NCI-H1694 (cell line): ENCODE measurements at regions not wholly inside any gene's neighbourhood (a gene's known extent, or its start where the extent isn't known, plus 50 kb on each side); places are given as distances from the start of the nearest gene placed in this dataset.
"Not testable (repeated sequence)": the region's sequence is repeated elsewhere in the genome, so short reads cannot be mapped to it uniquely, and the experiment has no call there.

Source experiments
- DNase-seq: peaks from one replicate; lab custom pipeline; 2025; lab: John Stamatoyannopoulos, UW

GRCh38 chr7:118418433-118418832 is 193.9 kb downstream of the ANKRD7 start:
- DNase-seq: no peak

GRCh38 chr7:118420888-118421287 is 196.4 kb downstream of the ANKRD7 start:
- DNase-seq: no peak

- no peak for DNase-seq
Measured at GRCh38 chr7:118429141-118429540, 204.6 kb downstream of the ANKRD7 start.

GRCh38 chr7:118436663-118437062 is 212.2 kb downstream of the ANKRD7 start:
- no peak for DNase-seq

- DNase-seq: not testable (repeated sequence)
Measured at GRCh38 chr7:118449030-118449429, 224.5 kb downstream of the ANKRD7 start.

GRCh38 chr7:118449797-118450567 is 225.5 kb downstream of the ANKRD7 start:
- no peak for DNase-seq

GRCh38 chr7:118452128-118452527 is 227.6 kb downstream of the ANKRD7 start:
- DNase-seq: no peak

- no peak for DNase-seq
Measured at GRCh38 chr7:118467381-118467780, 242.9 kb downstream of the ANKRD7 start.

GRCh38 chr7:118472581-118472980 is 248.1 kb downstream of the ANKRD7 start:
- DNase-seq: no peak

- no peak for DNase-seq
Measured at GRCh38 chr7:118473271-118473670, 248.8 kb downstream of the ANKRD7 start.

- no peak for DNase-seq
Measured at GRCh38 chr7:118476036-118476435, 251.5 kb downstream of the ANKRD7 start.

GRCh38 chr7:118477036-118477435 is 252.5 kb downstream of the ANKRD7 start:
- no peak for DNase-seq

- no peak for DNase-seq
Measured at GRCh38 chr7:118478236-118478635, 253.7 kb downstream of the ANKRD7 start.

GRCh38 chr7:118478931-118479330 is 254.4 kb downstream of the ANKRD7 start:
- DNase-seq: peak; percentile 68

- DNase-seq: no peak
Measured at GRCh38 chr7:118492466-118492865, 268.0 kb downstream of the ANKRD7 start.

GRCh38 chr7:118496138-118496644 is 271.7 kb downstream of the ANKRD7 start:
- DNase-seq: no peak

- no peak for DNase-seq
Measured at GRCh38 chr7:118502235-118502634, 277.7 kb downstream of the ANKRD7 start.

- DNase-seq: no peak
Measured at GRCh38 chr7:118511146-118511545, 286.6 kb downstream of the ANKRD7 start.

GRCh38 chr7:118517275-118517674 is 292.8 kb downstream of the ANKRD7 start:
- no peak for DNase-seq

- no peak for DNase-seq
Measured at GRCh38 chr7:118525020-118525419, 300.5 kb downstream of the ANKRD7 start.

GRCh38 chr7:118531566-118531965 is 307.1 kb downstream of the ANKRD7 start:
- peak; percentile 3 for DNase-seq

GRCh38 chr7:118559207-118559606 is 334.7 kb downstream of the ANKRD7 start:
- DNase-seq: no peak

- no peak for DNase-seq
Measured at GRCh38 chr7:118563311-118563710, 338.8 kb downstream of the ANKRD7 start.

GRCh38 chr7:118572604-118573003 is 348.1 kb downstream of the ANKRD7 start:
- no peak for DNase-seq
